A673 (cell line): ENCODE measurements at regions not wholly inside any gene's neighbourhood (a gene's known extent, or its start where the extent isn't known, plus 50 kb on each side); places are given as distances from the start of the nearest gene placed in this dataset.

ENCODE experiments used
- BruUV-seq: library from RNA; stranded (reverse); fragments of 400-500 nt; replicated peaks from 2 replicates; lab custom pipeline; 2021; lab: Mats Ljungman, UMichigan
- CTCF ChIA-PET: fragments of 300-600 bp; sonication (Branson Sonifier 250); formaldehyde crosslinking; loops from one replicate; lab custom pipeline; 2022; ENCODE audit warnings: antibody characterized with exemption; lab: Charles Lee
- POLR2A ChIA-PET: fragments of 300-600 bp; sonication (Branson Sonifier 250); formaldehyde crosslinking; loops from one replicate; lab custom pipeline; 2022; ENCODE audit warnings: antibody characterized with exemption; ENCODE audit not compliant: low non-redundant PET; lab: Charles Lee
- DNase-seq: peaks from one replicate; pipeline ENCODE4 v3.0.0-alpha.2; 2015; ENCODE audit warnings: low spot score
- H3K27ac ChIP-seq: fragments of 200-600 bp; sonication (generic); 2 replicates; pipeline ENCODE4 v1.5.1; 2016; ENCODE audit warnings: mixed run types, low read depth, mild to moderate bottlenecking, mixed read lengths, antibody characterized with exemption, low read length; ENCODE audit not compliant: poor library complexity, severe bottlenecking
- H3K27me3 ChIP-seq: fragments of 200-600 bp; sonication (generic); replicated peaks from 2 replicates; pipeline ENCODE4 v1.6.1; 2017; ENCODE audit warnings: mixed run types, low read depth, mild to moderate bottlenecking, mixed read lengths, antibody characterized with exemption, low read length; ENCODE audit not compliant: insufficient read depth, poor library complexity
- H3K36me3 ChIP-seq: fragments of 200-600 bp; sonication (generic); 2 replicates; pipeline ENCODE4 v1.6.1; 2016; ENCODE audit warnings: mixed run types, mild to moderate bottlenecking, mixed read lengths, antibody characterized with exemption, low read length; ENCODE audit not compliant: insufficient read depth, poor library complexity, severe bottlenecking
- H3K4me1 ChIP-seq: fragments of 200-600 bp; sonication (generic); 2 replicates; pipeline ENCODE4 v1.6.1; 2017; ENCODE audit warnings: mixed run types, mild to moderate bottlenecking, mixed read lengths, antibody characterized with exemption, low read length; ENCODE audit not compliant: insufficient read depth, poor library complexity, severe bottlenecking
- H3K4me3 ChIP-seq: fragments of 200-600 bp; sonication (generic); 2 replicates; pipeline ENCODE4 v1.5.1; 2016; ENCODE audit warnings: low read depth, mixed run types, mild to moderate bottlenecking, mixed read lengths, low read length; ENCODE audit not compliant: poor library complexity, severe bottlenecking
- H3K9me3 ChIP-seq: fragments of 200-600 bp; sonication (generic); 2 replicates; pipeline ENCODE4 v1.6.1; 2016; ENCODE audit warnings: mixed run types, low read depth, mild to moderate bottlenecking, mixed read lengths, antibody characterized with exemption, low read length; ENCODE audit not compliant: poor library complexity, severe bottlenecking
- CTCF ChIP-seq: fragments of 300-800, 200-600 bp; sonication (generic); conservative IDR thresholded peaks from 2 replicates; pipeline ENCODE4 v1.5.1; 2017; ENCODE audit warnings: low read depth, mild to moderate bottlenecking, antibody characterized with exemption, low read length, moderate library complexity, mixed read lengths
- EZH2 ChIP-seq: fragments of 200-600 bp; sonication (generic); IDR thresholded peaks from 2 replicates; pipeline ENCODE4 v1.6.1; 2017; ENCODE audit warnings: borderline replicate concordance, low read depth, mild to moderate bottlenecking, mixed read lengths, antibody characterized with exemption, low read length; ENCODE audit not compliant: poor library complexity, severe bottlenecking
- intact Hi-C: fragments of 100-400 bp; cut with micrococcal nuclease; formaldehyde crosslinking; loops from one replicate; pipeline ENCODE4 v1.10.0; 2022; ENCODE audit not compliant: unreplicated experiment

- ChIA-PET CTCF (no interaction called here), POLR2A (no interaction called here)
- no peaks in the 10 kb centered on the region for H3K27me3 ChIP-seq
- H3K27ac ChIP-seq, result no peak overlapping the region
- no peaks in the 10 kb centered on the region for H3K36me3 ChIP-seq
- H3K9me3 ChIP-seq, result no peaks in the 10 kb centered on the region
- BruUV-seq, result no TSS peak
- DNase-seq, result no peak
- H3K4me1 ChIP-seq, result no peaks in the 10 kb centered on the region
- no peak overlapping the region for H3K4me3 ChIP-seq
- no peak for TF ChIP-seq EZH2
- TF ChIP-seq CTCF, result no peak
- intact Hi-C loops, result no loop called here
These were observed 119.7 kb downstream of the ETS2 start for GRCh38 chr21:38925478-38925877.

DNA sequence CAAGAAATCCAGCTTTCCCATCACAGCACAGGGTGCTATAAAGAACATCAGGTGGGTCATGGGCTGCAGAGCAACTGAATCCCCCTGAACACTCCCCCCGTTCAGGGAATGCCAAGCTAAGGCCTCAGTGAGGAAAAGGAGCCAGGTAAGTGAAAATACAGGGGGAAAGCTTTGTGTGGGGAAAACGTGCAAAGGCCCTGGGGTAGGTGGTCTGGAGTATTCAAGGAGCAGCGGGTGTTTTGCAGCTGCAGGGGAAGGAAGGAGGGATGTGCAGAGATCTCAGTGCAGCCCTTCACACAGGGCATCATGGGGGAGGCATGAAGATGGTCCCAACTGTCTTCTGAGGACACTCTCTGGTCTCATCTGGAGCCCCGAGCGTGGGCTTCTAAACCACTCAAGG is 119.2 kb downstream of the ETS2 start:
- Histone ChIP-seq H3K36me3 (no peaks in the 10 kb centered on the region), H3K4me3 (no peak overlapping the region), H3K27me3 (no peaks in the 10 kb centered on the region), H3K27ac (no peak overlapping the region), H3K9me3 (no peaks in the 10 kb centered on the region), H3K4me1 (no peaks in the 10 kb centered on the region)
- DNase-seq, result no peak
- POLR2A ChIA-PET, result no interaction called here
- intact Hi-C loops, result no loop called here
- BruUV-seq, result no TSS peak
- TF ChIP-seq CTCF, result no peak
- no peak for TF ChIP-seq EZH2
- CTCF ChIA-PET, result no interaction called here

GRCh38 chr21:38923429-38923828 is 117.7 kb downstream of the ETS2 start:
- DNase-seq, result no peak
- intact Hi-C loops, result no loop called here
- Histone ChIP-seq H3K4me3 (no peak overlapping the region), H3K4me1 (no peaks in the 10 kb centered on the region), H3K9me3 (no peaks in the 10 kb centered on the region), H3K27ac (no peak overlapping the region), H3K27me3 (no peaks in the 10 kb centered on the region), H3K36me3 (no peaks in the 10 kb centered on the region)
- ChIA-PET POLR2A (no interaction called here), CTCF (no interaction called here)
- TF ChIP-seq CTCF, result no peak
- no TSS peak for BruUV-seq
